ENCODE measurements at regions not wholly inside any gene's neighbourhood (a gene's known extent, or its start where the extent isn't known, plus 50 kb on each side); places are given as distances from the start of the nearest gene placed in this dataset.
"Not testable (repeated sequence)": the region's sequence is repeated elsewhere in the genome, so short reads cannot be mapped to it uniquely, and the experiment has no call there.

GRCh38 chr4:171298048-171298718 lies 515.0 kb upstream of the GALNTL6 start:
- not testable (repeated sequence) for DNase-seq

GRCh38 chr4:171288816-171289432 lies 524.3 kb upstream of the GALNTL6 start:
- DNase-seq, result no peak

- no peak for DNase-seq
These were observed 531.8 kb upstream of the GALNTL6 start for GRCh38 chr4:171281359-171281758.

- no peak for DNase-seq
These were observed 534.1 kb upstream of the GALNTL6 start for GRCh38 chr4:171279131-171279530.

GRCh38 chr4:171266671-171267070 lies 546.5 kb upstream of the GALNTL6 start:
- DNase-seq, result no peak

GRCh38 chr4:171265190-171265818 lies 547.9 kb upstream of the GALNTL6 start:
- DNase-seq, result no peak

- DNase-seq, result no peak
These were observed 557.0 kb upstream of the GALNTL6 start for GRCh38 chr4:171256223-171256622.

- no peak for DNase-seq
These were observed 566.3 kb upstream of the GALNTL6 start for GRCh38 chr4:171246948-171247347.

GRCh38 chr4:171242831-171243230 lies 570.4 kb upstream of the GALNTL6 start:
- no peak for DNase-seq

GRCh38 chr4:171239196-171239595 lies 574.0 kb upstream of the GALNTL6 start:
- no peak for DNase-seq

GRCh38 chr4:171235521-171235920 lies 577.7 kb upstream of the GALNTL6 start:
- no peak for DNase-seq

GRCh38 chr4:171229354-171229753 lies 583.9 kb upstream of the GALNTL6 start:
- not testable (repeated sequence) for DNase-seq

- no peak for DNase-seq
These were observed 592.0 kb upstream of the GALNTL6 start for GRCh38 chr4:171221181-171221580.

- no peak for DNase-seq
These were observed 609.8 kb upstream of the GALNTL6 start for GRCh38 chr4:171203425-171203824.

GRCh38 chr4:171202908-171203307 lies 610.3 kb upstream of the GALNTL6 start:
- DNase-seq, result no peak

- DNase-seq, result no peak
These were observed 626.5 kb upstream of the GALNTL6 start for GRCh38 chr4:171186700-171187099.

GRCh38 chr4:171181090-171181489 lies 632.1 kb upstream of the GALNTL6 start:
- no peak for DNase-seq

- no peak for DNase-seq
These were observed 642.5 kb upstream of the GALNTL6 start for GRCh38 chr4:171170671-171171070.

- DNase-seq, result no peak
These were observed 643.8 kb upstream of the GALNTL6 start for GRCh38 chr4:171169396-171169795.

- no peak for DNase-seq
These were observed 650.7 kb upstream of the GALNTL6 start for GRCh38 chr4:171162478-171162877.

- DNase-seq, result no peak
These were observed 655.6 kb upstream of the GALNTL6 start for GRCh38 chr4:171157462-171158082.

- DNase-seq, result no peak
These were observed 670.6 kb upstream of the GALNTL6 start for GRCh38 chr4:171142639-171143038.

- DNase-seq, result no peak
These were observed 671.2 kb upstream of the GALNTL6 start for GRCh38 chr4:171142045-171142444.

- no peak for DNase-seq
These were observed 682.9 kb upstream of the GALNTL6 start for GRCh38 chr4:171130256-171130801.
